ENCODE measurements at regions not wholly inside any gene's neighbourhood (a gene's known extent, or its start where the extent isn't known, plus 50 kb on each side); places are given as distances from the start of the nearest gene placed in this dataset.

DNA sequence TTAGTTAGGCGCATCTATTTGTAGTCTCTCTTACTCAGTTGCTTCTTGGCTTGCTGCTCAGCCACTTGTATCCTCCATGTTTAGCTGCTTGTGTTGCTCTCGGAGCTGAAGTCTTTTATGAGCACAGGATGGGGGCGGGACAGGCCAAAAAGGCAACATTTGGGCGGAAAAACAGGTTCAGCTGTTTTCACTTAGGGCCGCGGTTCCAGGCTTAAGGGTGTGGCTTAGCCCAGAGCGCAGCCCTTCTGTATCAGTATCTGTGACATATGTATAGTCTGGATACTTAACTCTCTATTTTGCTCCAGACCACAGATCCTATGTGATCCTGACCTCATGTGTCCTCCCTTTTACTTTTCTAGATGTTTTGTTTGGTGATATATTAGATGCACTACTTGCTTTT is 763.5 kb downstream of the SUCLG1 start:
- H3K4me3 ChIP-seq: no peak overlapping the region
- no peak for FAIRE-seq
- no peaks in the 10 kb centered on the region for H3K36me3 ChIP-seq (ENCODE audit: control insufficient read depth, insufficient read depth, low read length)
- no peak overlapping the region for H3K27ac ChIP-seq (ENCODE audit: extremely low read depth, low read depth, low read length)
- ATAC-seq: no peak
- no peaks in the 10 kb centered on the region for H3K27me3 ChIP-seq (ENCODE audit: control insufficient read depth in 2 of 2, insufficient read depth in 2 of 2, low read length in 2 of 2)
- H2AFZ ChIP-seq (ENCODE audit: low read depth, low read length): peak overlapping the region; percentile 81
- H3K4me2 ChIP-seq (ENCODE audit: insufficient read depth, low read length): peak overlapping the region; percentile 16; the same call in 1 of the 2 replicates
- TF ChIP-seq THAP7 (CRISPR knock-in tag; IDR thresholded peaks at IDR 0.05): no peak
- no peak for TF ChIP-seq TRIM28 (IDR thresholded peaks at IDR 0.05)
- TF ChIP-seq ZNF134 (CRISPR knock-in tag; conservative IDR thresholded peaks at IDR 0.05): no peak
- TF ChIP-seq NBN (IDR thresholded peaks at IDR 0.05; ENCODE audit: low read depth): no peak
- no peak for TF ChIP-seq CBFA2T3 (IDR thresholded peaks at IDR 0.05)
- TF ChIP-seq NR2C2 (CRISPR knock-in tag; IDR thresholded peaks at IDR 0.05): no peak
- no peak for TF ChIP-seq NR2C2 (tag; IDR thresholded peaks at IDR 0.05)
- no peak for TF ChIP-seq NCOA1 (IDR thresholded peaks at IDR 0.05; ENCODE audit: low read depth)
- TF ChIP-seq KDM4B (IDR thresholded peaks at IDR 0.05; ENCODE audit: borderline replicate concordance in 2 of 2, low read depth in 1 of 2): no peak
- no peak for TF ChIP-seq ZNF408 (CRISPR knock-in tag; IDR thresholded peaks at IDR 0.05; ENCODE audit: low read depth)
- no peak for TF ChIP-seq ZNF165 (CRISPR knock-in tag; IDR thresholded peaks at IDR 0.05; ENCODE audit: borderline replicate concordance)
- no peak for TF ChIP-seq MYNN (IDR thresholded peaks at IDR 0.05)
- TF ChIP-seq MYNN (CRISPR knock-in tag; IDR thresholded peaks at IDR 0.05): no peak
- TF ChIP-seq, protein P1, sequence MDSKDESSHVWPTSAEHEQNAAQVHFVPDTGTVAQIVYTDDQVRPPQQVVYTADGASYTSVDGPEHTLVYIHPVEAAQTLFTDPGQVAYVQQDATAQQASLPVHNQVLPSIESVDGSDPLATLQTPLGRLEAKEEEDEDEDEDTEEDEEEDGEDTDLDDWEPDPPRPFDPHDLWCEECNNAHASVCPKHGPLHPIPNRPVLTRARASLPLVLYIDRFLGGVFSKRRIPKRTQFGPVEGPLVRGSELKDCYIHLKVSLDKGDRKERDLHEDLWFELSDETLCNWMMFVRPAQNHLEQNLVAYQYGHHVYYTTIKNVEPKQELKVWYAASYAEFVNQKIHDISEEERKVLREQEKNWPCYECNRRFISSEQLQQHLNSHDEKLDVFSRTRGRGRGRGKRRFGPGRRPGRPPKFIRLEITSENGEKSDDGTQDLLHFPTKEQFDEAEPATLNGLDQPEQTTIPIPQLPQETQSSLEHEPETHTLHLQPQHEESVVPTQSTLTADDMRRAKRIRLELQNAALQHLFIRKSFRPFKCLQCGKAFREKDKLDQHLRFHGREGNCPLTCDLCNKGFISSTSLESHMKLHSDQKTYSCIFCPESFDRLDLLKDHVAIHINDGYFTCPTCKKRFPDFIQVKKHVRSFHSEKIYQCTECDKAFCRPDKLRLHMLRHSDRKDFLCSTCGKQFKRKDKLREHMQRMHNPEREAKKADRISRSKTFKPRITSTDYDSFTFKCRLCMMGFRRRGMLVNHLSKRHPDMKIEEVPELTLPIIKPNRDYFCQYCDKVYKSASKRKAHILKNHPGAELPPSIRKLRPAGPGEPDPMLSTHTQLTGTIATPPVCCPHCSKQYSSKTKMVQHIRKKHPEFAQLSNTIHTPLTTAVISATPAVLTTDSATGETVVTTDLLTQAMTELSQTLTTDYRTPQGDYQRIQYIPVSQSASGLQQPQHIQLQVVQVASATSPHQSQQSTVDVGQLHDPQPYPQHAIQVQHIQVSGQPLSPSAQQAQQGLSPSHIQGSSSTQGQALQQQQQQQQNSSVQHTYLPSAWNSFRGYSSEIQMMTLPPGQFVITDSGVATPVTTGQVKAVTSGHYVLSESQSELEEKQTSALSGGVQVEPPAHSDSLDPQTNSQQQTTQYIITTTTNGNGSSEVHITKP (IDR thresholded peaks at IDR 0.05; ENCODE audit: partially characterized antibody): no peak
- TF ChIP-seq NFE2L1 (tag; IDR thresholded peaks at IDR 0.05; ENCODE audit: borderline replicate concordance, low read depth): no peak
- no peak for TF ChIP-seq PYGO2 (tag; IDR thresholded peaks at IDR 0.05)
- TF ChIP-seq KLF1 (tag; IDR thresholded peaks at IDR 0.05): no peak
- TF ChIP-seq PML (IDR thresholded peaks at IDR 0.05; ENCODE audit: low read length): no peak
- no peak for TF ChIP-seq ZSCAN29 (IDR thresholded peaks at IDR 0.05)
- no peak for TF ChIP-seq EGR1 (conservative IDR thresholded peaks at IDR 0.05)
- H3K4me1 ChIP-seq (replicated peaks in 1 of 2; ENCODE audit: control insufficient read depth in 2 of 2, insufficient read depth in 2 of 2, low read length in 2 of 2): no peaks in the 10 kb centered on the region; a peak in 1 of 5 replicates
- DNase-seq (ENCODE audit: extremely low read depth in 1 of 4, low spot score in 3 of 4): no peak
- 11% methylated on average over 7 of the region's 7 CpGs for WGBS (ENCODE audit: insufficient coverage, low coverage, missing lambda C conversion rate)
- ChIA-PET POLR2A (no interaction called here), CTCF (ENCODE audit: low intra/inter-chr PET ratio) (no interaction called here)
- no TSS peak for BruUV-seq (replicated peaks)
- intact Hi-C loops (cut with micrococcal nuclease) (loop anchor here (10.0 kb wide), 1 partner anchor 119 kb away; no protein-coding TSS in a partner anchor), in situ Hi-C loops (cut with MboI) (no loop called here)
- H3K9ac ChIP-seq (ENCODE audit: insufficient read depth in 1 of 2, low read depth in 2 of 2, low read length in 2 of 2): no peak overlapping the region
- H4K20me1 ChIP-seq (replicated peaks; ENCODE audit: control insufficient read depth, insufficient read depth, low read length): no peaks in the 10 kb centered on the region
- no peaks in the 10 kb centered on the region for H3K79me2 ChIP-seq (ENCODE audit: control insufficient read depth, insufficient read depth, low read length)
- H3K9me3 ChIP-seq (replicated peaks; ENCODE audit: control insufficient read depth, insufficient read depth, low read depth, low read length): peaks cover 2% of the 10 kb centered on the region; the same call in 1 of the 2 replicates
- no peaks in the 10 kb centered on the region for H3K9me1 ChIP-seq (ENCODE audit: control insufficient read depth, insufficient read depth, low read length)
